Adrenal gland (tissue), 5 donors: ENCODE measurements at regions not wholly inside any gene's neighbourhood (a gene's known extent, or its start where the extent isn't known, plus 50 kb on each side); places are given as distances from the start of the nearest gene placed in this dataset.

Experiments
- POLR2A ChIP-seq, 2 donors: fragments of 450-650 bp; IDR thresholded peaks; one replicate each; pipeline ENCODE4 v1.6.1; 2017; ENCODE audit warnings: antibody characterized with exemption in 2 of 2, mild to moderate bottlenecking in 2 of 2, moderate library complexity in 1 of 2
- TF ChIP-seq, protein P1 (sequence below), 6 experiments: fragments of 450-650 bp in 4 of 6; fragments of 200-600 bp in 2 of 6; sonication (generic) in 1 of 6; IDR thresholded peaks; 1 replicate in 5 of 6; 2 replicates in 1 of 6; pipeline versions ENCODE4 v1.5.1 to v1.8.0; 2016 to 2021; ENCODE audit warnings: antibody characterized with exemption in 6 of 6, mild to moderate bottlenecking in 2 of 6, moderate library complexity in 1 of 6
- donor health status: DM: no; HTN: no; CAD: no.

DNA sequence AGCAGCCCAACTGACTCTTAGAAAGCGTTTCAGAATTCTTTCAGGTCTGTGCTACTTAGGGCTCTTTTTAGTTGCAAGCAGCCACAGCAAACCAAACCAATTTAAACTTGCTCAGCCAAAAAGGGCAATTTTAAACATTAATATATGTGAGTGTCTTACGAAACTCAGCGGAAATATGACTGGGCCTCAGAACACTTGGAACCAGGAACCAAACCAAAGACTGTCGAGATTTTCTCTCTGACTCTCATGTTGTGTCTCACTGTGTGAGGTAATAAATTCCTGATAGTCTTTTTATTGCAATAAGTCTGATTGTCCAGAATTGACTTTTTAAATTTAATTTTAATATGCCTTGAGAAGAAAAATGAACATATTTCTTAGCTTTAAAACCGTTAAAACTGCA lies 122.3 kb downstream of the SYF2 start:
- no peak for TF ChIP-seq POLR2A (IDR thresholded peaks at IDR 0.05)
- TF ChIP-seq, protein P1, sequence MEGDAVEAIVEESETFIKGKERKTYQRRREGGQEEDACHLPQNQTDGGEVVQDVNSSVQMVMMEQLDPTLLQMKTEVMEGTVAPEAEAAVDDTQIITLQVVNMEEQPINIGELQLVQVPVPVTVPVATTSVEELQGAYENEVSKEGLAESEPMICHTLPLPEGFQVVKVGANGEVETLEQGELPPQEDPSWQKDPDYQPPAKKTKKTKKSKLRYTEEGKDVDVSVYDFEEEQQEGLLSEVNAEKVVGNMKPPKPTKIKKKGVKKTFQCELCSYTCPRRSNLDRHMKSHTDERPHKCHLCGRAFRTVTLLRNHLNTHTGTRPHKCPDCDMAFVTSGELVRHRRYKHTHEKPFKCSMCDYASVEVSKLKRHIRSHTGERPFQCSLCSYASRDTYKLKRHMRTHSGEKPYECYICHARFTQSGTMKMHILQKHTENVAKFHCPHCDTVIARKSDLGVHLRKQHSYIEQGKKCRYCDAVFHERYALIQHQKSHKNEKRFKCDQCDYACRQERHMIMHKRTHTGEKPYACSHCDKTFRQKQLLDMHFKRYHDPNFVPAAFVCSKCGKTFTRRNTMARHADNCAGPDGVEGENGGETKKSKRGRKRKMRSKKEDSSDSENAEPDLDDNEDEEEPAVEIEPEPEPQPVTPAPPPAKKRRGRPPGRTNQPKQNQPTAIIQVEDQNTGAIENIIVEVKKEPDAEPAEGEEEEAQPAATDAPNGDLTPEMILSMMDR (IDR thresholded peaks at IDR 0.05) = no peak
